ENCODE measurements at regions not wholly inside any gene's neighbourhood (a gene's known extent, or its start where the extent isn't known, plus 50 kb on each side); places are given as distances from the start of the nearest gene placed in this dataset.
"Not testable (repeated sequence)": the region's sequence is repeated elsewhere in the genome, so short reads cannot be mapped to it uniquely, and the experiment has no call there.

GRCh38 chr3:177249203-177249602 is 51.9 kb upstream of the TBL1XR1 start:
- H3K4me3 Mint-ChIP-seq: no peak overlapping the region
- H3K27ac Mint-ChIP-seq: no peak overlapping the region
- no peak for DNase-seq

DNA sequence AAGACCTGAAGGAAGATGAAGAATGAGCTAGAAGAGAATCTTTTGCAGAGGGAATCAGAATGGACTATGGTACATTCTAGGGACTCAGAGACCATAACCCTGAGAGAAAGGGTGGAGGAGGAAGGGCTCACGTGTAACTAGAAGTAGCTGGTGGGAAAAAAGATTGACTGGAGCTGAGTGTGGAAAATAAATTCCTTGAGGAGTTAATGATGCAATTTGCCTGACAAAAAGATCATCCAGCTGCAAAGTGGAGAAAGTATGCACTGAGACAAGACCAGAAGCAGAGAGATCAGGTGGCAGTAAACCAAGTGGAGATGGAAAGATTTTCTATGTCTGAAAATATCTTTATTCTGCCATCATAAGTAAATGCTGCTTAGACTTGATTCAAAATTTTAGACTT is 52.9 kb upstream of the TBL1XR1 start:
- Mint-ChIP-seq H3K4me1 (peaks cover 2% of the 10 kb centered on the region), H3K4me3 (no peak overlapping the region), H3K27ac (no peak overlapping the region), H3K27me3 (no peaks in the 10 kb centered on the region), H3K36me3 (ENCODE audit: low read depth) (no peaks in the 10 kb centered on the region)
- DNase-seq (no peak), ATAC-seq (no peak)
- H3K9me3 ChIP-seq (ENCODE audit: control insufficient read depth, low read length, poor library complexity, severe bottlenecking): no peaks in the 10 kb centered on the region

More at GRCh38 chr3:177249203-177249602, 51.9 kb upstream of the TBL1XR1 start:
- H3K9me3 ChIP-seq (ENCODE audit: control insufficient read depth, low read length, poor library complexity, severe bottlenecking): no peaks in the 10 kb centered on the region
- Mint-ChIP-seq H3K36me3 (ENCODE audit: low read depth) (no peaks in the 10 kb centered on the region), H3K4me1 (peaks cover 2% of the 10 kb centered on the region), H3K27me3 (no peaks in the 10 kb centered on the region)
- no peak for ATAC-seq

- no peaks in the 10 kb centered on the region for H3K9me3 ChIP-seq (ENCODE audit: control insufficient read depth, low read length, poor library complexity, severe bottlenecking)
- DNase-seq: no peak
- H3K4me3 Mint-ChIP-seq: no peak overlapping the region
- H3K27ac Mint-ChIP-seq: no peak overlapping the region
- no peaks in the 10 kb centered on the region for H3K27me3 Mint-ChIP-seq
- no peak for ATAC-seq
- H3K36me3 Mint-ChIP-seq (ENCODE audit: low read depth): no peaks in the 10 kb centered on the region
- peaks cover 2% of the 10 kb centered on the region for H3K4me1 Mint-ChIP-seq
These were observed 54.5 kb upstream of the TBL1XR1 start for GRCh38 chr3:177251755-177252154.

DNA sequence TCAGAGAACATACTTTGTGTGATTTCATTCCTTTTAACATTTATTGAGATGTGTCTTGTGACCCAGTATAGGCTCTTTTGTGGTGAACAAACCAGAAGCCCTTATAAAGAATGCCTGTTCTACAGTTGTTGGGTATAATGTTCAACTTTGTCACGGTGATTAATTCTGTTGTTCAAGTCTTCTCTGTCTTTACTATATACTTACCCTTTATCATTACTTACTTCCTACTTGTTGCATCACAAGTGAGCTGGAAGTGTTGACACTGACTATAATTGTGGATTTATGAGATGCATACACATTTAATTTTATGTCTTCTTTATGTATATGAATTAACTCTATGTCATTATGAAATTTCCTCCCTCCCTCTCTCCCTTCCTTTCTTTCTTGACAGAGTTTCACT is 59.7 kb upstream of the TBL1XR1 start:
- no peaks in the 10 kb centered on the region for H3K9me3 ChIP-seq (ENCODE audit: control insufficient read depth, low read length, poor library complexity, severe bottlenecking)
- no peaks in the 10 kb centered on the region for H3K27me3 Mint-ChIP-seq
- no peak overlapping the region for H3K27ac Mint-ChIP-seq
- ATAC-seq (no peak), DNase-seq (no peak)
- no peaks in the 10 kb centered on the region for H3K36me3 Mint-ChIP-seq (ENCODE audit: low read depth)
- H3K4me3 Mint-ChIP-seq: no peak overlapping the region
- no peaks in the 10 kb centered on the region for H3K4me1 Mint-ChIP-seq

- H3K4me1 Mint-ChIP-seq: no peaks in the 10 kb centered on the region
- no peak for ATAC-seq
- H3K9me3 ChIP-seq (ENCODE audit: control insufficient read depth, low read length, poor library complexity, severe bottlenecking): no peaks in the 10 kb centered on the region
- no peak for DNase-seq
- H3K4me3 Mint-ChIP-seq: no peak overlapping the region
- no peaks in the 10 kb centered on the region for H3K36me3 Mint-ChIP-seq (ENCODE audit: low read depth)
- H3K27me3 Mint-ChIP-seq: no peaks in the 10 kb centered on the region
- no peak overlapping the region for H3K27ac Mint-ChIP-seq
These were observed 60.3 kb upstream of the TBL1XR1 start for GRCh38 chr3:177257625-177258024.

GRCh38 chr3:177262396-177262795 is 65.1 kb upstream of the TBL1XR1 start:
- Mint-ChIP-seq H3K36me3 (ENCODE audit: low read depth) (no peaks in the 10 kb centered on the region), H3K27ac (no peak overlapping the region), H3K4me1 (peaks cover 5% of the 10 kb centered on the region), H3K27me3 (no peaks in the 10 kb centered on the region), H3K4me3 (no peak overlapping the region)
- no peak for DNase-seq
- H3K9me3 ChIP-seq (ENCODE audit: control insufficient read depth, low read length, poor library complexity, severe bottlenecking): no peaks in the 10 kb centered on the region
- ATAC-seq: no peak

DNA sequence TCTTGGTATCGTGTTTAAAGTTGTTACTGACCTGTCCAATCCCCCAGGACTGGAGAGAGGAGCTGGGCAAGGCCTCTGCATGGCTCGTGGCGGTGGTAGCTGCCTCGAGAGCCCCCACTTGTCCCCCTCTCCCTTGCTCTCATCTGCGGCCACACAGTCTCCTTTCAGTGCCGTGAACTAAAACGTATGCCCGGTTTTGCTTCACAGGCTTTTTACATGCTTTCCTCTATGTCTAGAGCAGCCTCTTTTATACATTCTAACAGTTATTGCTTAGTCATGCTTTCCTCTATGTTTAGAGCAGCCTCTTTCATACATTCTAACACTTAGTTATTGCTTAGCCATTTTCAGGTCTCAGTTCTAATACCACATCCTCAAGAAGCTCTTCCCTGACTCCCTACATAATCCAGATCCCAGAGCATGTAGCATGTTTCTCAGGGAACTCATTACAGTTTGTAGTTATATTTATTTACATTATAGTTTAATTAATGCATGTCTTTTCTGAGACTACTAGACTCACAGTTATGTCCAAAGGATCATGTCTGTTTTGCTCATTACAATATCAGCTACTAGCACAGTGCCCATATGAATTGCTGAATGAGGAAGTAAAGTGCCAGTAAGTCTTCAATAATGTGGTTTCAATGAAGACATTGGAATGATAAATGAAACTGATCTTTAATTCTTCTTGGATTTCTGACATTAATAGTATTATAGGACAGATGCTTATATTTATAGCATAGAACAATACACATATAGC is 66.5 kb upstream of the TBL1XR1 start:
- DNase-seq (no peak), ATAC-seq (no peak)
- no peaks in the 10 kb centered on the region for H3K9me3 ChIP-seq (ENCODE audit: control insufficient read depth, low read length, poor library complexity, severe bottlenecking)
- no peak overlapping the region for H3K4me3 Mint-ChIP-seq
- H3K4me1 Mint-ChIP-seq: peaks cover 5% of the 10 kb centered on the region
- no peaks in the 10 kb centered on the region for H3K36me3 Mint-ChIP-seq (ENCODE audit: low read depth)
- no peaks in the 10 kb centered on the region for H3K27me3 Mint-ChIP-seq
- H3K27ac Mint-ChIP-seq: no peak overlapping the region

DNA sequence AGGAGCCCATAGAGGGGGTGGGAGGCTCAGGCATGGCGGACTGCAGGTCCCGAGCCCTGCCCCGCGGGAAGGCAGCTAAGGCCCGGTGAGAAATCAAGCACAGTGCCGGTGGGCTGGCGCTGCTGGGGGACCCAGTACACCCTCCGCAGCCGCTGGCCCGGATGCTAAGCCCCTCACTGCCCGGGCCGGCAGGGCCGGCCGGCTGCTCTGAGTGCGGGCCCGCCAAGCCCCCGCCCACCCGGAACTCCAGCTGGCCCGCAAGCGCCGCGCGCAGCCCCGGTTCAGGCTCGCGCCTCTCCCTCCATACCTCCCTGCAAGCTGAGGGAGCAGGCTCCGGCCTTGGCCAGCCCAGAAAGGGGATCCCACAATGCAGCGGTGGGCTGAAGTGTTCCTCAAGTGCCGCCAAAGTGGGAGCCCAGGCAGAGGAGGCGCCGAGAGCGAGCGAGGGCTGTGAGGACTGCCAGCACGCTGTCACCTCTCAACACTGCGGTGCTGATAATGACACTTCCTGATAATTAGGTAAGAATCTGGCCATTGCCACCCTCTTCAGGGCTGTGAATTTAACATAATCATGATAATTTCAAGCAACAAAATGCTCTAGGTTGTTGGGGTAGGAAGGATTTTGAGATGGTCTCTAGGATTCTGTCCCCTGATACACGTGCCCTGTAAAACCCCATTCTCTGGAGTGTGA is 74.7 kb upstream of the TBL1XR1 start:
- not testable (repeated sequence) for H3K27ac Mint-ChIP-seq, DNase-seq, ATAC-seq

GRCh38 chr3:177278016-177278415 is 80.7 kb upstream of the TBL1XR1 start:
- Mint-ChIP-seq H3K4me1 (peaks cover 10% of the 10 kb centered on the region), H3K36me3 (ENCODE audit: low read depth) (no peaks in the 10 kb centered on the region), H3K27me3 (no peaks in the 10 kb centered on the region), H3K4me3 (no peak overlapping the region), H3K27ac (no peak overlapping the region)
- no peak for DNase-seq
- H3K9me3 ChIP-seq (ENCODE audit: control insufficient read depth, low read length, poor library complexity, severe bottlenecking): no peaks in the 10 kb centered on the region
- ATAC-seq: no peak

More for the DNA sequence above, 74.7 kb upstream of the TBL1XR1 start:
- H3K4me3 Mint-ChIP-seq; H3K4me1 Mint-ChIP-seq; H3K36me3 Mint-ChIP-seq (ENCODE audit: low read depth); H3K9me3 ChIP-seq (ENCODE audit: control insufficient read depth, low read length, poor library complexity, severe bottlenecking); H3K27me3 Mint-ChIP-seq: not testable (repeated sequence)

DNA sequence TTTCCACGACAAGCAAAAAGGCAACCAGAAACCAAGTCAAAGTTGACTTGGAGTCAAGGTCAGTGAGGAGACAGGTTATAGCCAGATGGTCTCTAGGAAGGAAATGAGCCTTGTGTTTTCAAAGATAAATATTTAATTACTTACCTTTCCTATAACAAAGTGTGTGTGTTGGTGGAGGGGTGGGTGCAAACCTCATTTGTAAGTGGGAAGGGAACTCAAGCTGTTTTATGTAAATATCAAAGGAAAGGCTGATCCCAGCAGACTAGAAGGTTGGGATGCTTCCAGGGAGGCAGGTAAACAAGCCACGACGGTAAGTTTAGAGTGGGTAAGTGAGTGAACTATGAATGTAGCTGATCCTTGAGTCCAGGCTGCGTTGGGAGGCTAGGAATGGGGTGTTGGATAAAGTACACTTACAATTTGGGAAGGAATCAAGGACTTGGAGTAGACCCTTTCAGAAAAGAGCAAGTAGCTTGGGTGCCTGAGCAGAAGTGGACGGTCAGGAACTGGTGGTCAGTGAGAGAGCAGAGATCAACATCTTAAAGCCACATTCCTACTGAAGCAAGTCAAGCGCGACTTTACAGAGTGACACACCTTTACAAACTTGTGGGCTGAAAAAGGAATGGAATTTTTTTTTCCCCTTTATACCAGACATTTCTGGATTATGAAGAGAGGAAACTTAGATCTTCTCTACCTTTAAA is 82.0 kb upstream of the TBL1XR1 start:
- H3K9me3 ChIP-seq (ENCODE audit: control insufficient read depth, low read length, poor library complexity, severe bottlenecking): no peaks in the 10 kb centered on the region
- DNase-seq (no peak), ATAC-seq (no peak)
- peaks cover 11% of the 10 kb centered on the region for H3K4me1 Mint-ChIP-seq
- peak overlapping the region; percentile 17 for H3K27ac Mint-ChIP-seq
- H3K27me3 Mint-ChIP-seq: no peaks in the 10 kb centered on the region
- no peaks in the 10 kb centered on the region for H3K36me3 Mint-ChIP-seq (ENCODE audit: low read depth)
- H3K4me3 Mint-ChIP-seq: no peak overlapping the region

GRCh38 chr3:177281292-177282118 is 84.2 kb upstream of the TBL1XR1 start:
- Mint-ChIP-seq H3K27ac (no peak overlapping the region), H3K4me3 (no peak overlapping the region), H3K4me1 (peaks cover 16% of the 10 kb centered on the region), H3K36me3 (ENCODE audit: low read depth) (no peaks in the 10 kb centered on the region), H3K27me3 (no peaks in the 10 kb centered on the region)
- ATAC-seq (peak; percentile 54), DNase-seq (no peak)
- no peaks in the 10 kb centered on the region for H3K9me3 ChIP-seq (ENCODE audit: control insufficient read depth, low read length, poor library complexity, severe bottlenecking)

DNA sequence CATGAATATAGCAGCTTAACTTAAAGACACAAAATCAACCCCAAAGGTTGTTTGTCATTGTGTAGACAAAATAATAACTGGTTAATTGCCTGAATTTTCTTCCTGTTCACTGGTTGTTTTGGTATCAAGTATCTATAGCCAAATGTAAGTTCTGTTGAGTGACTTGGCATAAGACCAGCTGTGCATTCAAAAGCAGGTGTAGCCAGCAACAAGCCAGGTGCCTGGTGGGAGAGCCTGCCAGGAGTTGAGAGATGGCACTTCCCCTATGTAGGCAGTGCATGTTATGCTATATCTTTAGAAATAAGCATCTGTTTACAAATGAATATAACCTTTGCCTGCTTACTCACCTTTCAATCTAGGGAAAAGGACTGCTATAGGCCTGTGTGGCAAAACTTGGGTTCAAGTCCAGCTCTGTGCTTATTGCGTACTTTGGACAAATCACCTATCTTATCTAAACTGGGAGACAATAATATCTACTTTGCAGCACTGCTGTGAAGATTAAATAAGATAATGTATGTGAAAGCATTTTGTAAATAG is 84.9 kb upstream of the TBL1XR1 start:
- H3K36me3 Mint-ChIP-seq (ENCODE audit: low read depth): no peaks in the 10 kb centered on the region
- ATAC-seq: no peak
- H3K9me3 ChIP-seq (ENCODE audit: control insufficient read depth, low read length, poor library complexity, severe bottlenecking): no peaks in the 10 kb centered on the region
- H3K4me3 Mint-ChIP-seq: no peak overlapping the region
- no peaks in the 10 kb centered on the region for H3K27me3 Mint-ChIP-seq
- DNase-seq: no peak
- H3K27ac Mint-ChIP-seq: no peak overlapping the region
- peaks cover 16% of the 10 kb centered on the region for H3K4me1 Mint-ChIP-seq

- Mint-ChIP-seq H3K36me3 (ENCODE audit: low read depth) (no peaks in the 10 kb centered on the region), H3K27me3 (no peaks in the 10 kb centered on the region), H3K4me3 (no peak overlapping the region), H3K4me1 (peaks cover 16% of the 10 kb centered on the region), H3K27ac (no peak overlapping the region)
- ATAC-seq (no peak), DNase-seq (no peak)
- H3K9me3 ChIP-seq (ENCODE audit: control insufficient read depth, low read length, poor library complexity, severe bottlenecking): no peaks in the 10 kb centered on the region
These were observed 86.7 kb upstream of the TBL1XR1 start for GRCh38 chr3:177283983-177284382.
